CD4-positive, alpha-beta T cell (primary cell): ENCODE measurements at regions not wholly inside any gene's neighbourhood (a gene's known extent, or its start where the extent isn't known, plus 50 kb on each side); places are given as distances from the start of the nearest gene placed in this dataset.

ENCODE experiments used
- ATAC-seq: fragments of 200-7000 bp; cut with Tn5 transposase; one replicate; pipeline ENCODE4 v1.10.0; 2022; ENCODE audit warnings: mild to moderate bottlenecking; ENCODE audit not compliant: poor library complexity
- CTCF ChIA-PET: fragments of 350-600 bp; sonication (Branson Sonifier 250); formaldehyde crosslinking; loops from one replicate; lab custom pipeline; 2021; ENCODE audit warnings: antibody characterized with exemption, inconsistent platforms; lab: Charles Lee
- POLR2A ChIA-PET: fragments of 350-600 bp; sonication (Branson Sonifier 250); formaldehyde crosslinking; loops from one replicate; lab custom pipeline; 2021; ENCODE audit warnings: antibody characterized with exemption, inconsistent platforms; lab: Charles Lee
- DNase-seq, 14 experiments: peaks; one replicate each; pipeline ENCODE4 v3.0.0-alpha.2; 2013 to 2020; ENCODE audit warnings: mixed read lengths in 2 of 14
- H3K27ac ChIP-seq, 2 donors: one replicate each; pipeline versions ENCODE4 v1.5.1 to v1.7.0; 2013; ENCODE audit warnings: low read length in 2 of 2, low read depth in 1 of 2, mild to moderate bottlenecking in 1 of 2
- H3K27me3 ChIP-seq, 2 experiments: 1 replicate in 1 of 2; 2 replicates in 1 of 2; pipeline versions ENCODE4 v1.6.1 to v1.7.0; 2013; ENCODE audit warnings: low read length in 2 of 2, control low read depth in 1 of 2, mild to moderate bottlenecking in 1 of 2, moderate library complexity in 1 of 2; ENCODE audit not compliant: insufficient read depth in 2 of 2, control insufficient read depth in 1 of 2
- H3K36me3 ChIP-seq: one replicate; pipeline ENCODE4 v1.6.1; 2013; ENCODE audit warnings: low read length, control low read depth; ENCODE audit not compliant: insufficient read depth
- H3K4me1 ChIP-seq: one replicate; pipeline ENCODE4 v1.6.1; 2013; ENCODE audit warnings: low read length, control low read depth; ENCODE audit not compliant: insufficient read depth
- H3K4me3 ChIP-seq: one replicate; pipeline ENCODE4 v1.5.1; 2013; ENCODE audit warnings: mild to moderate bottlenecking, low read length, moderate library complexity
- H3K9me3 ChIP-seq, 2 experiments: 1 replicate in 1 of 2; 2 replicates in 1 of 2; pipeline versions ENCODE4 v1.6.1 to v1.7.0; 2013; ENCODE audit warnings: low read length in 2 of 2, mild to moderate bottlenecking in 2 of 2, control low read depth in 1 of 2, moderate library complexity in 1 of 2; ENCODE audit not compliant: control insufficient read depth in 1 of 2, insufficient read depth in 1 of 2
- H3K27ac Mint-ChIP-seq: one replicate; pipeline ENCODE4 v1.8.0; 2020; ENCODE audit warnings: mixed read lengths
- H3K27me3 Mint-ChIP-seq: one replicate; pipeline ENCODE4 v1.8.0; 2021; ENCODE audit warnings: mixed read lengths
- H3K36me3 Mint-ChIP-seq: one replicate; pipeline ENCODE4 v1.8.0; 2021; ENCODE audit warnings: low read depth, mixed read lengths
- H3K4me1 Mint-ChIP-seq: one replicate; pipeline ENCODE4 v1.8.0; 2021; ENCODE audit warnings: low read depth, mixed read lengths
- H3K4me3 Mint-ChIP-seq: one replicate; pipeline ENCODE4 v1.8.0; 2020; ENCODE audit warnings: mild to moderate bottlenecking, mixed read lengths
- H3K9me3 Mint-ChIP-seq: one replicate; pipeline ENCODE4 v1.8.0; 2020; ENCODE audit warnings: mixed read lengths
- CTCF ChIP-seq: fragments of 200-600 bp; IDR thresholded peaks from one replicate; pipeline ENCODE4 v1.8.0; 2022; ENCODE audit warnings: antibody characterized with exemption, mild to moderate bottlenecking
- intact Hi-C, 2 experiments: fragments of 100-400 bp; cut with DNase I in 1 of 2; cut with micrococcal nuclease in 1 of 2; formaldehyde crosslinking; loops; one replicate each; pipeline versions ENCODE4 v1.15.1 to v1.9.0; 2023 to 2025; cut with DNase I, micrococcal nuclease

- ChIA-PET POLR2A (no interaction called here), CTCF (no interaction called here)
- H3K36me3 Mint-ChIP-seq, result no peaks in the 10 kb centered on the region
- peaks cover 32% of the 10 kb centered on the region for H3K27me3 Mint-ChIP-seq
- no peak for DNase-seq
- H3K36me3 ChIP-seq, result no peaks in the 10 kb centered on the region
- H3K27ac ChIP-seq, result no peak overlapping the region
- H3K4me3 Mint-ChIP-seq, result no peak overlapping the region
- intact Hi-C loops, result no loop called here
- no peak overlapping the region for H3K27ac Mint-ChIP-seq
- no peak for ATAC-seq
- no peaks in the 10 kb centered on the region for H3K4me1 Mint-ChIP-seq
- H3K9me3 ChIP-seq, result peaks cover 0 to 4% of the 10 kb centered on the region in 2 experiments
- no peaks in the 10 kb centered on the region for H3K27me3 ChIP-seq
- H3K4me3 ChIP-seq, result no peak overlapping the region
- no peaks in the 10 kb centered on the region for H3K4me1 ChIP-seq
- no peaks in the 10 kb centered on the region for H3K9me3 Mint-ChIP-seq
- TF ChIP-seq CTCF, result no peak
These were observed 51.7 kb downstream of the FAM50B start for GRCh38 chr6:3900744-3901336.

- no peaks in the 10 kb centered on the region for H3K36me3 Mint-ChIP-seq
- no peaks in the 10 kb centered on the region for H3K4me1 Mint-ChIP-seq
- H3K27me3 ChIP-seq, result no peaks in the 10 kb centered on the region
- no peak overlapping the region for H3K4me3 ChIP-seq
- H3K9me3 ChIP-seq, result peaks cover 0 to 4% of the 10 kb centered on the region in 2 experiments
- H3K27me3 Mint-ChIP-seq, result peaks cover 38% of the 10 kb centered on the region
- no peak for DNase-seq
- no peak for ATAC-seq
- no peak overlapping the region for H3K27ac Mint-ChIP-seq
- POLR2A ChIA-PET, result no interaction called here
- H3K36me3 ChIP-seq, result no peaks in the 10 kb centered on the region
- H3K27ac ChIP-seq, result no peak overlapping the region
- CTCF ChIA-PET, result no interaction called here
- H3K4me3 Mint-ChIP-seq, result no peak overlapping the region
- intact Hi-C loops, result no loop called here
- no peaks in the 10 kb centered on the region for H3K9me3 Mint-ChIP-seq
- H3K4me1 ChIP-seq, result no peaks in the 10 kb centered on the region
- no peak for TF ChIP-seq CTCF
These were observed 53.9 kb downstream of the FAM50B start for GRCh38 chr6:3902871-3903648.

GRCh38 chr6:3904518-3904917 lies 55.3 kb downstream of the FAM50B start:
- POLR2A ChIA-PET, result no interaction called here
- DNase-seq (no peak), ATAC-seq (no peak)
- H3K27me3 Mint-ChIP-seq, result peaks cover 37% of the 10 kb centered on the region
- Histone ChIP-seq H3K4me3 (no peak overlapping the region), H3K27ac (no peak overlapping the region), H3K9me3 (no peaks in the 10 kb centered on the region), H3K27me3 (peaks cover 0 to 5% of the 10 kb centered on the region in 2 experiments), H3K4me1 (no peaks in the 10 kb centered on the region), H3K36me3 (no peaks in the 10 kb centered on the region)
- no peaks in the 10 kb centered on the region for H3K36me3 Mint-ChIP-seq
- no peak overlapping the region for H3K4me3 Mint-ChIP-seq
- intact Hi-C loops, result no loop called here
- no peaks in the 10 kb centered on the region for H3K4me1 Mint-ChIP-seq
- TF ChIP-seq CTCF, result no peak
- CTCF ChIA-PET, result no interaction called here
- H3K27ac Mint-ChIP-seq, result no peak overlapping the region
- H3K9me3 Mint-ChIP-seq, result no peaks in the 10 kb centered on the region
